ENCODE measurements at regions not wholly inside any gene's neighbourhood (a gene's known extent, or its start where the extent isn't known, plus 50 kb on each side); places are given as distances from the start of the nearest gene placed in this dataset.

- intact Hi-C loops (cut with micrococcal nuclease; ENCODE audit: unreplicated experiment): no loop called here
- Histone ChIP-seq H3K27ac (ENCODE audit: low read depth, low read length, poor library complexity, severe bottlenecking) (no peak overlapping the region), H3K4me1 (ENCODE audit: insufficient read depth, low read length, poor library complexity, severe bottlenecking) (no peaks in the 10 kb centered on the region), H3K4me3 (ENCODE audit: low read depth, low read length, poor library complexity, severe bottlenecking) (no peak overlapping the region), H3K36me3 (ENCODE audit: insufficient read depth, low read length, poor library complexity, severe bottlenecking) (no peaks in the 10 kb centered on the region), H3K9me3 (ENCODE audit: low read depth, low read length, poor library complexity, severe bottlenecking) (no peaks in the 10 kb centered on the region), H3K27me3 (replicated peaks; ENCODE audit: insufficient read depth, low read depth, low read length, poor library complexity) (peaks cover 22% of the 10 kb centered on the region)
- TF ChIP-seq EZH2 (IDR thresholded peaks at IDR 0.05; ENCODE audit: borderline replicate concordance, low read depth, low read length, poor library complexity, severe bottlenecking): no peak
- TF ChIP-seq, protein P1, sequence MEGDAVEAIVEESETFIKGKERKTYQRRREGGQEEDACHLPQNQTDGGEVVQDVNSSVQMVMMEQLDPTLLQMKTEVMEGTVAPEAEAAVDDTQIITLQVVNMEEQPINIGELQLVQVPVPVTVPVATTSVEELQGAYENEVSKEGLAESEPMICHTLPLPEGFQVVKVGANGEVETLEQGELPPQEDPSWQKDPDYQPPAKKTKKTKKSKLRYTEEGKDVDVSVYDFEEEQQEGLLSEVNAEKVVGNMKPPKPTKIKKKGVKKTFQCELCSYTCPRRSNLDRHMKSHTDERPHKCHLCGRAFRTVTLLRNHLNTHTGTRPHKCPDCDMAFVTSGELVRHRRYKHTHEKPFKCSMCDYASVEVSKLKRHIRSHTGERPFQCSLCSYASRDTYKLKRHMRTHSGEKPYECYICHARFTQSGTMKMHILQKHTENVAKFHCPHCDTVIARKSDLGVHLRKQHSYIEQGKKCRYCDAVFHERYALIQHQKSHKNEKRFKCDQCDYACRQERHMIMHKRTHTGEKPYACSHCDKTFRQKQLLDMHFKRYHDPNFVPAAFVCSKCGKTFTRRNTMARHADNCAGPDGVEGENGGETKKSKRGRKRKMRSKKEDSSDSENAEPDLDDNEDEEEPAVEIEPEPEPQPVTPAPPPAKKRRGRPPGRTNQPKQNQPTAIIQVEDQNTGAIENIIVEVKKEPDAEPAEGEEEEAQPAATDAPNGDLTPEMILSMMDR (conservative IDR thresholded peaks at IDR 0.05; ENCODE audit: low read depth, low read length): no peak
- ChIA-PET CTCF (no interaction called here), POLR2A (ENCODE audit: low non-redundant PET) (no interaction called here)
- no peak for DNase-seq (ENCODE audit: low spot score)
- BruUV-seq (replicated peaks): no TSS peak
Measured at GRCh38 chr17:12613566-12613965, 52.1 kb upstream of the MYOCD start.
